SK-N-SH treated with all-trans-retinoic acid at 6 μM for 48 hours (cell line): ENCODE measurements at regions not wholly inside any gene's neighbourhood (a gene's known extent, or its start where the extent isn't known, plus 50 kb on each side); places are given as distances from the start of the nearest gene placed in this dataset.

Experiments
- CREB5 ChIP-seq: fragments of 250-450 bp; sonication (Bioruptor Pico); IDR thresholded peaks from 2 replicates; pipeline ENCODE4 v1.5.1; 2020; ENCODE audit warnings: low read depth, mild to moderate bottlenecking, moderate library complexity
- POU6F1 ChIP-seq: fragments of 250-450 bp; sonication (Bioruptor Pico); IDR thresholded peaks from 2 replicates; pipeline ENCODE4 v1.8.0; 2021; ENCODE audit warnings: low read depth, mild to moderate bottlenecking, moderate library complexity, borderline replicate concordance
- SNAI2 ChIP-seq: fragments of 250-450 bp; sonication (Bioruptor Pico); IDR thresholded peaks from 2 replicates; pipeline ENCODE4 v1.5.0; 2020; ENCODE audit warnings: mild to moderate bottlenecking, moderate library complexity

- TF ChIP-seq CREB5 (no peak), SNAI2 (CRISPR knock-in tag) (no peak), POU6F1 (CRISPR knock-in tag) (no peak)
Measured at GRCh38 chr10:35723059-35723458, 81.0 kb upstream of the FZD8 start.
